ENCODE measurements at regions not wholly inside any gene's neighbourhood (a gene's known extent, or its start where the extent isn't known, plus 50 kb on each side); places are given as distances from the start of the nearest gene placed in this dataset.

DNA sequence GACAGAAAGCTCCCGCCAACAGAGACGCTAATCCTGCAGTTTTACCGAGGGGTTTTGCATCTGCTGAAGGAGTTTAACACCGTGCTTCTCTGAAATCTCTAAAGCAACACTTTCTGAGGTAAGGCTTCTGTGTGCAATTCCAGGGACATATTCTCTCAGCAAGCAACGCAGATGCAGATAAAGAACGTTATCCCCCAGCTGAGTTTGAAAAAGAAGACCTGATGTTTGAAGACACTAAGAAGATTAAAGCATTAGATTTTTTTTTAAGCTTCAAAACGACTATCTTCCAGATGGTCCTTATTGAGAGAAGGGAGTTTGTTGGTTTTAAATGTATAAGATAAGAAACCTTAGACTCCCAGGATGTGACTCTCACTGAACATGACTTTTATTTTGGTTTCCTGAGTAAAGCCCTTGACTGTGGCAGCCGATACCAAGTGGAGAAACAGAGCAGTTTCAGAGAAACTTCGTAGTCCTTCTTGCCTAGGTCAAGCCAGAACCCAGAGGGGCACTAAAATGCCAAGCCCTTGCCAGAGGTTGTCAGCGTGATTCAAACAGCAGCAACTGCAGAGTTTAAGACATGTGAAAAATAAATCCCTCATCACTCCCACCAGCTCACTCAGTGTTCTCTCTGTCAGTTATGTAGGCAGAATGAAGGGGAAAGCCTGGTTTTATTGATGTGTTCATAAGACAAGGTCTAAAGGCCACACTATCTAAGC is 353.3 kb upstream of the CNR1 start:
- H3K27me3 ChIP-seq, result no peaks in the 10 kb centered on the region
- TF ChIP-seq, protein P1, sequence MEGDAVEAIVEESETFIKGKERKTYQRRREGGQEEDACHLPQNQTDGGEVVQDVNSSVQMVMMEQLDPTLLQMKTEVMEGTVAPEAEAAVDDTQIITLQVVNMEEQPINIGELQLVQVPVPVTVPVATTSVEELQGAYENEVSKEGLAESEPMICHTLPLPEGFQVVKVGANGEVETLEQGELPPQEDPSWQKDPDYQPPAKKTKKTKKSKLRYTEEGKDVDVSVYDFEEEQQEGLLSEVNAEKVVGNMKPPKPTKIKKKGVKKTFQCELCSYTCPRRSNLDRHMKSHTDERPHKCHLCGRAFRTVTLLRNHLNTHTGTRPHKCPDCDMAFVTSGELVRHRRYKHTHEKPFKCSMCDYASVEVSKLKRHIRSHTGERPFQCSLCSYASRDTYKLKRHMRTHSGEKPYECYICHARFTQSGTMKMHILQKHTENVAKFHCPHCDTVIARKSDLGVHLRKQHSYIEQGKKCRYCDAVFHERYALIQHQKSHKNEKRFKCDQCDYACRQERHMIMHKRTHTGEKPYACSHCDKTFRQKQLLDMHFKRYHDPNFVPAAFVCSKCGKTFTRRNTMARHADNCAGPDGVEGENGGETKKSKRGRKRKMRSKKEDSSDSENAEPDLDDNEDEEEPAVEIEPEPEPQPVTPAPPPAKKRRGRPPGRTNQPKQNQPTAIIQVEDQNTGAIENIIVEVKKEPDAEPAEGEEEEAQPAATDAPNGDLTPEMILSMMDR (IDR thresholded peaks at IDR 0.05), result no peak
- intact Hi-C loops (cut with DNase I), result no loop called here
- ATAC-seq, result no peak
- H3K4me1 ChIP-seq, result no peaks in the 10 kb centered on the region
- no peak overlapping the region for H3K4me3 ChIP-seq
- no peak overlapping the region for H3K27ac ChIP-seq
- DNase-seq, result no peak
- H3K36me3 ChIP-seq, result no peaks in the 10 kb centered on the region
- no peaks in the 10 kb centered on the region for H3K9me3 ChIP-seq

DNA sequence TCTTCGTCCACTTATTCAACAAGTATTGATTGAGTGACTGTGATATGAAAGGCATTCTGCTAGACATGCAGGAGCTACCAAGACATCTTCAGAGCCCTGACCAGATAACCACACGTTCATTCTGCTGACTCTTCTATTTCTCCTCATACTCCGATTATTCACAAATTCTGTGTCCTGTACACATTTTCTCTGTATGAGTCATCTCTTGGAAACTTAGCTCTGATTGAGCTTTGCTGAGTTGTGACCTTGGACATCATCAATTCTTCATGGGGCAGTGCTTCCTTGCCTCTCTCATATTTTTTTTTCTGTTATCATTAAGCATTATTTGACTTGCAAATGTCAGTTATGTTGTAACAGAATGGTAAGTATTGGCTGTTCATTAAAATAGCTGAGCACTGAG is 351.6 kb upstream of the CNR1 start:
- Histone ChIP-seq H3K27ac (no peak overlapping the region), H3K36me3 (no peaks in the 10 kb centered on the region), H3K4me3 (no peak overlapping the region), H3K9me3 (no peaks in the 10 kb centered on the region), H3K4me1 (no peaks in the 10 kb centered on the region), H3K27me3 (no peaks in the 10 kb centered on the region)
- intact Hi-C loops (cut with DNase I), result no loop called here
- TF ChIP-seq, protein P1 (IDR thresholded peaks at IDR 0.05), result no peak
- no peak for ATAC-seq
- DNase-seq, result no peak

DNA sequence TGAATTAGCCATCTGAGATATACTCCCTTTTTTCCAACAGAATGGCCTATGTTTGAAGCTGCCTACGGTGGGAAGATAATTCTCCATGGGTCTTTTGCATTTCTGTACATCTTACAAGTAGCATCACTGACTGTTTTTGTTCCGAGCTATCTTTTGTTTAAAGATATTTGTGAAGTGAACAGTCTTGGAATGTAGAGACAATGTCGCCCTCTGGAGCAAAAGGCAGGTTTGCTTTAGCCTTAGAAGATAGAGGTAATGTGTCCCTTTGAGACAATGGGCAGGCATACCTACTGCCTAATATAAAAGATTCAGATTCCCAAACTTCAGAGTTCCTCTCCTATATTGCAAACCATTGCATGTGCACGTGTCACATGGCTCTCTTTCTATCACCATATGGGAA is 347.8 kb upstream of the CNR1 start:
- no peaks in the 10 kb centered on the region for H3K9me3 ChIP-seq
- intact Hi-C loops (cut with DNase I), result no loop called here
- no peak for DNase-seq
- H3K27ac ChIP-seq, result no peak overlapping the region
- H3K4me1 ChIP-seq, result no peaks in the 10 kb centered on the region
- TF ChIP-seq, protein P1 (IDR thresholded peaks at IDR 0.05), result no peak
- H3K4me3 ChIP-seq, result no peak overlapping the region
- H3K36me3 ChIP-seq, result no peaks in the 10 kb centered on the region
- no peak for ATAC-seq
- no peaks in the 10 kb centered on the region for H3K27me3 ChIP-seq

DNA sequence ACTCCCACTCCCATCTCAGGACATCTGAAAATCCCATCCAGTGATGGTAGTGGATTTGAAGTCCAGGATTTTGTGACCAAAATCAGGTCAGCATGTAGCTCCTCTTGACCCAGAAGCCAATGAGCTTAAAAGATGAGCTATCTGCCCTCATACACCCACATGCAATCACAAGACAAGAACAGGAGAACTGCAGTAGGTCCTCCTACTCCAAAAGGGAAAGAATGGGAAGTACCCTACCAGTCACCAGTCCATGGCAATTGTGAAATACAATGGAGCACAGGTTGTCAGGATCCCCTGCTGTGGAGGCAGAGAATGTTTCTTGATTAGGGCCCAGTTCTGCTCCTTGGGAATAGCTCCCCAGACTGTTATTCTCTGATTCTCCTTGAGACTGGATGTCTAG is 347.3 kb upstream of the CNR1 start:
- intact Hi-C loops (cut with DNase I), result no loop called here
- TF ChIP-seq, protein P1 (IDR thresholded peaks at IDR 0.05), result no peak
- no peak overlapping the region for H3K27ac ChIP-seq

DNA sequence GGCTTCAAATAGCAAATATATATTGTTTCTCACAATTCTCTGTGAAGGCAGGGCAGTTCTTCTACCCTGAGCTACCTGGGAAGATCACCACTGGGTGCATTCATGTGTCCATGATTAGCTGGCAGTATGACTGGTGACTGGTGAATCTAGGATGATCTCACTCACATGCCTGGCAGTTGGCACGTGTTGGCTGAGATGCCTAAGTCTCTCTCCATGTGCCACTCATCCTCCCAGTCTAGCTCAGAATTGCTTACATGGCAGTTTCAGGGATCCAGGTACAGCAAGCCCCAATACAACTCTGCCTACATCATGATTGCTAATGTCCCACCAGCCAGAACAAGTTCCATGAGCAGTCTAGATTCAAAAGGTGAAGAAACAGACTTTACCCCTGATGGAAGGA is 346.8 kb upstream of the CNR1 start:
- H3K4me3 ChIP-seq, result no peak overlapping the region
- no peaks in the 10 kb centered on the region for H3K36me3 ChIP-seq
- DNase-seq, result no peak
- no peaks in the 10 kb centered on the region for H3K27me3 ChIP-seq
- H3K4me1 ChIP-seq, result no peaks in the 10 kb centered on the region
- no peak overlapping the region for H3K27ac ChIP-seq
- ATAC-seq, result no peak
- no peaks in the 10 kb centered on the region for H3K9me3 ChIP-seq
- TF ChIP-seq, protein P1 (IDR thresholded peaks at IDR 0.05), result no peak
- intact Hi-C loops (cut with DNase I), result no loop called here

More for the DNA sequence above, 347.3 kb upstream of the CNR1 start:
- ATAC-seq (peak; percentile 51), DNase-seq (no peak)
- no peak overlapping the region for H3K4me3 ChIP-seq
- H3K9me3 ChIP-seq, result no peaks in the 10 kb centered on the region
- H3K27me3 ChIP-seq, result no peaks in the 10 kb centered on the region
- no peaks in the 10 kb centered on the region for H3K4me1 ChIP-seq
- H3K36me3 ChIP-seq, result no peaks in the 10 kb centered on the region

DNA sequence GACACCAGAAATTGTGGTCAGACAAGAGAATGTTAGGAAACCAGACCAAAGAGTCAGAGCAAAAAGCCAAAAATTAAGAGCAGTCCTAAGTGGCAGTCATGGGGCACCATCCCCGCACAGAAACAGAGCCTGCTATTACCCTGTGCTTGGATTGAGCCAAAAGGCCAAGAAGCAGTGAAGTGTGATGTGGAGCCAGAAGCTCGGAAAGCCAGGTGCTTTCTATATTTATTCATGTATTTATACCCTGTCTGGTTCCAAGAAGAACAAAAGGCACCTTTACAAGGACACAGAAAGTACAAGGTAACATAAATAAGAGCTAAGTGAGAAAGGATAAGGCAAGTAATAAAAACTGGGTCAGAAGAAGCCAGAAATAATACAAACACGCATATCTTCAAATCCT is 336.2 kb upstream of the CNR1 start:
- no peaks in the 10 kb centered on the region for H3K36me3 ChIP-seq
- H3K4me1 ChIP-seq, result no peaks in the 10 kb centered on the region
- no peaks in the 10 kb centered on the region for H3K27me3 ChIP-seq
- ATAC-seq (no peak), DNase-seq (no peak)
- H3K4me3 ChIP-seq, result no peak overlapping the region
- no peak overlapping the region for H3K27ac ChIP-seq
- intact Hi-C loops (cut with DNase I), result no loop called here
- H3K9me3 ChIP-seq, result peaks cover 3% of the 10 kb centered on the region
- TF ChIP-seq, protein P1 (IDR thresholded peaks at IDR 0.05), result no peak

Measured in upper lobe of right lung (tissue), 1 donor.